ENCODE measurements at regions not wholly inside any gene's neighbourhood (a gene's known extent, or its start where the extent isn't known, plus 50 kb on each side); places are given as distances from the start of the nearest gene placed in this dataset.

DNA sequence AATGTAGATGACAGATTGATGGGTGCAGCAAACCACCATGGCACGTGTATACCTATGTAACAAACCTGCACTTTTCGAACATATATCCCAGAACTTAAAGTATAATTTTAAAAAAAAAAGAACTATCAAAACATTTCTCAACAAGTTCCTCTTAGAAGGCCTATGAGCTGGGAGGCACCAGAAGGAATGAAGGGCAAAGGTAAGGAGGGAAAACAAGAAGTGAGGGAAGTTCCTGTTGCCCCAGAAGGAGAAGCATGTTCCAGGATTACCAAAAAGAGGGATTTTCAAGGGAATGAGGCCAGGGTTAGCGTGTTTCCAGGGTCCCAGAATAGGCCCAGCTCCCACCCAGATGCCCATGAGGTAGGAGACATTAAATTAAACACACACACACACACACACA is 361.0 kb downstream of the SETD4 start:
- Histone ChIP-seq H3K4me3 (ENCODE audit: control insufficient read depth in 1 of 2, extremely low read depth in 1 of 2, low read length in 1 of 2) (no peak overlapping the region), H3K27me3 (replicated peaks in 1 of 2; ENCODE audit: control insufficient read depth in 2 of 2, extremely low read depth in 1 of 2, insufficient read depth in 2 of 2, low read length in 1 of 2) (peaks cover 0 to 18% of the 10 kb centered on the region in 2 experiments), H3K9me3 (no peaks in the 10 kb centered on the region), H3K36me3 (ENCODE audit: control insufficient read depth in 2 of 2, extremely low read depth in 1 of 2, insufficient read depth in 1 of 2, low read length in 1 of 2) (no peaks in the 10 kb centered on the region), H3K27ac (ENCODE audit: low read length) (no peak overlapping the region), H3K4me1 (ENCODE audit: control insufficient read depth in 1 of 2, extremely low read depth in 1 of 2, insufficient read depth in 2 of 2, low read length in 2 of 2) (no peaks in the 10 kb centered on the region)
- Mint-ChIP-seq H3K36me3 (no peaks in the 10 kb centered on the region), H3K4me1 (peaks cover 8 to 12% (median 9%) of the 10 kb centered on the region in 3 donors), H3K27me3 (peaks cover 31 to 35% of the 10 kb centered on the region in 2 donors), H3K9me3 (no peaks in the 10 kb centered on the region), H3K4me3 (no peak overlapping the region), H3K27ac (no peak overlapping the region)
- POLR2A ChIA-PET, result no interaction called here
- DNase-seq (no peak), ATAC-seq (replicated peaks in 1 of 4) (no peak)
- no CpG with 5 or more reads among the region's 3 CpGs for WGBS (ENCODE audit: insufficient coverage)
- CTCF ChIA-PET, result no interaction called here

DNA sequence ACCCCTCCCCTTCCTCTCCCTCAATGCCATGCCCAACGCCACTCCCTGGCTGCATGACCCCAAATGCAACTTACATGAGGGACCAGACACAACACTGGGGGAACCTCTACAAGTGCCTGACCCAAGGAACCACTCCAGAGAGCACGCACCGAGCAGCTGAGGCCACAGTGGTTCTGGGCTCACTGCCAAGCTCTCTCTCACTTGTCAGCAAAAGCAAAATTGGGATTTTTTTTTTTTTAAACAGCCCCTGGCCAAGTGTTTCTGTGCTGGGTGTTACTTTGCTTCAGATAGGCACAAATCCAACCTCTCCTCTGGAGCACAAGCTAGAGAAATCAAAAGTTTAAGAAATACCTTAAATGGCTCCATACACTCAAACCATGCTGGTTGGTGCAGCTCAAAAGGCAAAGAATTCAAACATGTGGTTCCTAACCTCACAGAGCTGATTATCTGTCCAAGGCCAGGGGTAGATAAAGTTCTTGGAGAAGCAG is 363.0 kb downstream of the SETD4 start:
- peak in 11 of 35 experiments; percentile 1 to 17 (median 6) for DNase-seq
- ATAC-seq (replicated peaks in 1 of 4), result no peak
- ChIA-PET CTCF (no interaction called here), POLR2A (interaction anchor here in 1 of 2 donors (0.6 kb wide), 1 partner anchor 22 kb away, joined by 3 read pairs; no protein-coding TSS in a partner anchor)
- Mint-ChIP-seq H3K4me3 (no peak overlapping the region), H3K27ac (no peak overlapping the region), H3K4me1 (peaks cover 8 to 12% (median 9%) of the 10 kb centered on the region in 3 donors), H3K9me3 (no peaks in the 10 kb centered on the region), H3K27me3 (peaks cover 15 to 18% of the 10 kb centered on the region in 2 donors), H3K36me3 (no peaks in the 10 kb centered on the region)
- no peak overlapping the region for H3K4me3 ChIP-seq (ENCODE audit: control insufficient read depth in 1 of 2, extremely low read depth in 1 of 2, low read length in 1 of 2)
- H3K9me3 ChIP-seq, result no peaks in the 10 kb centered on the region
- peaks cover 0 to 17% of the 10 kb centered on the region in 2 experiments for H3K27me3 ChIP-seq (replicated peaks in 1 of 2; ENCODE audit: control insufficient read depth in 2 of 2, extremely low read depth in 1 of 2, insufficient read depth in 2 of 2, low read length in 1 of 2)
- WGBS (ENCODE audit: insufficient coverage), result 3% methylated on average over 3 of the region's 3 CpGs
- no peaks in the 10 kb centered on the region for H3K4me1 ChIP-seq (ENCODE audit: control insufficient read depth in 1 of 2, extremely low read depth in 1 of 2, insufficient read depth in 2 of 2, low read length in 2 of 2)
- H3K36me3 ChIP-seq (ENCODE audit: control insufficient read depth in 2 of 2, extremely low read depth in 1 of 2, insufficient read depth in 1 of 2, low read length in 1 of 2), result no peaks in the 10 kb centered on the region
- H3K27ac ChIP-seq (ENCODE audit: low read length), result no peak overlapping the region

- Histone ChIP-seq H3K4me1 (ENCODE audit: control insufficient read depth in 1 of 2, extremely low read depth in 1 of 2, insufficient read depth in 2 of 2, low read length in 2 of 2) (no peaks in the 10 kb centered on the region), H3K36me3 (ENCODE audit: control insufficient read depth in 2 of 2, extremely low read depth in 1 of 2, insufficient read depth in 1 of 2, low read length in 1 of 2) (no peaks in the 10 kb centered on the region), H3K9me3 (no peaks in the 10 kb centered on the region), H3K4me3 (ENCODE audit: control insufficient read depth in 1 of 2, extremely low read depth in 1 of 2, low read length in 1 of 2) (no peak overlapping the region), H3K27ac (ENCODE audit: low read length) (no peak overlapping the region), H3K27me3 (replicated peaks in 1 of 2; ENCODE audit: control insufficient read depth in 2 of 2, extremely low read depth in 1 of 2, insufficient read depth in 2 of 2, low read length in 1 of 2) (peaks cover 0 to 11% of the 10 kb centered on the region in 2 experiments)
- no CpG with 5 or more reads among the region's 2 CpGs for WGBS (ENCODE audit: insufficient coverage)
- H3K27ac Mint-ChIP-seq, result no peak overlapping the region
- peaks cover 0 to 3% (median 0%) of the 10 kb centered on the region in 3 donors for H3K9me3 Mint-ChIP-seq
- H3K27me3 Mint-ChIP-seq, result peaks cover 15 to 22% of the 10 kb centered on the region in 2 donors
- H3K4me3 Mint-ChIP-seq, result no peak overlapping the region
- no peaks in the 10 kb centered on the region for H3K36me3 Mint-ChIP-seq
- no peak for ATAC-seq (replicated peaks in 1 of 4)
- ChIA-PET CTCF (interaction anchor here in 1 of 2 donors (0.6 kb wide), 1 partner anchor 558 kb away, joined by 12 read pairs; no protein-coding TSS in a partner anchor), POLR2A (no interaction called here)
- no peak for DNase-seq
- H3K4me1 Mint-ChIP-seq, result peaks cover 8 to 12% (median 9%) of the 10 kb centered on the region in 3 donors
These were observed 363.7 kb downstream of the SETD4 start for GRCh38 chr21:35696644-35697043.

DNA sequence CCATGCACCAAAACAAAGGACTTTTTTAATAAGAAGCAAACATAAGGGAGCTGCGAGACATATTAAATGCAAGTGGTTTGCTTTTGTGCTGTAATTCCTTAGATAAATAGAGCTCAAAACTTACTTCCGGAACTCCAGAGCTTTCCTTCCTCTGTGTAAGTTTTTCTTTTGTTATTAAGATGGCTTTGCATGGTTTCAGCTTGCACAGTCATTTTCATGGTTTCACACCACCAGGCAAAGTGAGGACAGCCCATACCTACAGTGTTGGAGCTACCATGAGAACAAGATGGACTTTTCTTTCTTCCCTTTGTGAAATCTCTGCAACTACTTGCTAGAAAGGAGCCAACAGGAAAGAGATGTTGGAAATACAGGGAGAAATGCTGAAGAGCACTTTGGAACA is 368.0 kb downstream of the SETD4 start:
- peaks cover 0 to 19% of the 10 kb centered on the region in 2 experiments for H3K27me3 ChIP-seq (replicated peaks in 1 of 2; ENCODE audit: control insufficient read depth in 2 of 2, extremely low read depth in 1 of 2, insufficient read depth in 2 of 2, low read length in 1 of 2)
- peaks cover 0 to 7% (median 0%) of the 10 kb centered on the region in 3 donors for H3K9me3 Mint-ChIP-seq
- H3K27ac Mint-ChIP-seq, result no peak overlapping the region
- POLR2A ChIA-PET, result interaction anchor here in 1 of 2 donors (0.6 kb wide), 1 partner anchor 9 kb away, joined by 3 read pairs; no protein-coding TSS in a partner anchor
- H3K9me3 ChIP-seq, result no peaks in the 10 kb centered on the region
- H3K4me3 ChIP-seq (ENCODE audit: control insufficient read depth in 1 of 2, extremely low read depth in 1 of 2, low read length in 1 of 2), result no peak overlapping the region
- no CpG with 5 or more reads among the region's 2 CpGs for WGBS (ENCODE audit: insufficient coverage)
- no peaks in the 10 kb centered on the region for H3K36me3 Mint-ChIP-seq
- H3K4me1 ChIP-seq (ENCODE audit: control insufficient read depth in 1 of 2, extremely low read depth in 1 of 2, insufficient read depth in 2 of 2, low read length in 2 of 2), result no peaks in the 10 kb centered on the region
- DNase-seq (no peak), ATAC-seq (replicated peaks in 1 of 4) (no peak)
- H3K4me1 Mint-ChIP-seq, result peaks cover under 1 to 6% (median 4%) of the 10 kb centered on the region in 3 donors
- H3K27ac ChIP-seq (ENCODE audit: low read length), result no peak overlapping the region
- no peak overlapping the region for H3K4me3 Mint-ChIP-seq
- H3K36me3 ChIP-seq (ENCODE audit: control insufficient read depth in 2 of 2, extremely low read depth in 1 of 2, insufficient read depth in 1 of 2, low read length in 1 of 2), result no peaks in the 10 kb centered on the region
- H3K27me3 Mint-ChIP-seq, result peaks cover 18 to 21% of the 10 kb centered on the region in 2 donors
- CTCF ChIA-PET, result interaction anchor here in 1 of 2 donors (0.6 kb wide), 1 partner anchor 560 kb away, joined by 7 read pairs; no protein-coding TSS in a partner anchor

DNA sequence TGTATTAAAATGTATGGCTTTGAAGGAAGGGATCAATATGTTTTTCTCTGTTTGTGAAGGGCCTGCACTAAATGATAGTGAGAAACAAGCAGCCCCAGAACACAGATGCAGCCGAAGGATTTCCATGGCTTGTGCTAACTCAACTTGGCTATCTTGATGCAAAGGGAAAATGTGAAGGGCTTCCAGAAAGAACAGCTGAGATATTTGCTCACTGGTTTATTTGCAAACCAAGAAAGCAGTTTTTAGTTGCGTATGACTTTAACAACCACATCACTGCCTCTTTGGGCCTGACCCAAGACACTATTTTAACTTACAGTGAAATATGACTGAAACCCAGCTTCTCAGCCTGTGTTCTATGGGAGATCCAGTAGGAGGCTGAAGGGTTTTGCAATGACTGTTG is 369.9 kb downstream of the SETD4 start:
- no CpG with 5 or more reads among the region's 2 CpGs for WGBS (ENCODE audit: insufficient coverage)
- H3K36me3 Mint-ChIP-seq, result no peaks in the 10 kb centered on the region

DNA sequence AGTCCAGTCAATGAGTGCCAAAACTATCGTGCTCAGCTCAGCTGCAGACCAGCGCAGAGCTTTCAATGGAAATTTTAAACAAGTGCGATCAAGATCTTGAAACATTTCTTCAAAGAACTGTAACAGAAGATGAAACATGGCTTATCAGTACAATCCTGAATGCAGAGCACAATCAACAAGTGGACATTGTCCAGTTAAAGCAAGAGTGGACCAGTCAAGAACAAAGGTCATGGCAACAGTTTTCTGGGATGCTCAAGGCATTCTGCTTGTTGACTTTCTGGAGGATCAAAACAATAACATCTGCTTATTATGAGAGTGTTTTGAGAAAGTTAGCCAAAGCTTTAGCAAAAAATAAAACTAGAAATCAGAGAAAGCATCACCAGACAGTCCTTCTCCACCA is 374.2 kb downstream of the SETD4 start:
- DNase-seq, result no peak
- Histone ChIP-seq H3K27ac (ENCODE audit: low read length) (no peak overlapping the region), H3K9me3 (no peaks in the 10 kb centered on the region), H3K27me3 (replicated peaks in 1 of 2; ENCODE audit: control insufficient read depth in 2 of 2, extremely low read depth in 1 of 2, insufficient read depth in 2 of 2, low read length in 1 of 2) (peaks cover 0 to 8% of the 10 kb centered on the region in 2 experiments), H3K36me3 (ENCODE audit: control insufficient read depth in 2 of 2, extremely low read depth in 1 of 2, insufficient read depth in 1 of 2, low read length in 1 of 2) (no peaks in the 10 kb centered on the region), H3K4me1 (ENCODE audit: control insufficient read depth in 1 of 2, extremely low read depth in 1 of 2, insufficient read depth in 2 of 2, low read length in 2 of 2) (no peaks in the 10 kb centered on the region), H3K4me3 (ENCODE audit: control insufficient read depth in 1 of 2, extremely low read depth in 1 of 2, low read length in 1 of 2) (no peak overlapping the region)
- no peaks in the 10 kb centered on the region for H3K9me3 Mint-ChIP-seq
- no peak overlapping the region for H3K27ac Mint-ChIP-seq
- no peak overlapping the region for H3K4me3 Mint-ChIP-seq
- H3K27me3 Mint-ChIP-seq, result peaks cover 21 to 33% of the 10 kb centered on the region in 2 donors
- ATAC-seq (replicated peaks in 1 of 4), result no peak
- ChIA-PET POLR2A (no interaction called here), CTCF (no interaction called here)
- no peaks in the 10 kb centered on the region for H3K4me1 Mint-ChIP-seq
- no peaks in the 10 kb centered on the region for H3K36me3 Mint-ChIP-seq
- WGBS (ENCODE audit: insufficient coverage), result 97% methylated on average over 3 of the region's 3 CpGs

More for the DNA sequence above, 369.9 kb downstream of the SETD4 start:
- no peaks in the 10 kb centered on the region for H3K9me3 ChIP-seq
- ChIA-PET CTCF (no interaction called here), POLR2A (no interaction called here)
- Mint-ChIP-seq H3K27me3 (peaks cover 16 to 25% of the 10 kb centered on the region in 2 donors), H3K4me3 (no peak overlapping the region), H3K27ac (no peak overlapping the region), H3K4me1 (no peaks in the 10 kb centered on the region), H3K9me3 (peaks cover 0 to 7% (median 0%) of the 10 kb centered on the region in 3 donors)
- H3K36me3 ChIP-seq (ENCODE audit: control insufficient read depth in 2 of 2, extremely low read depth in 1 of 2, insufficient read depth in 1 of 2, low read length in 1 of 2), result no peaks in the 10 kb centered on the region
- H3K27me3 ChIP-seq (replicated peaks in 1 of 2; ENCODE audit: control insufficient read depth in 2 of 2, extremely low read depth in 1 of 2, insufficient read depth in 2 of 2, low read length in 1 of 2), result peaks cover 0 to 17% of the 10 kb centered on the region in 2 experiments
- DNase-seq, result no peak
- no peak for ATAC-seq (replicated peaks in 1 of 4)
- H3K4me1 ChIP-seq (ENCODE audit: control insufficient read depth in 1 of 2, extremely low read depth in 1 of 2, insufficient read depth in 2 of 2, low read length in 2 of 2), result no peaks in the 10 kb centered on the region
- no peak overlapping the region for H3K4me3 ChIP-seq (ENCODE audit: control insufficient read depth in 1 of 2, extremely low read depth in 1 of 2, low read length in 1 of 2)
- H3K27ac ChIP-seq (ENCODE audit: low read length), result no peak overlapping the region
